Bronchial epithelial cell (primary cell): ENCODE measurements at regions not wholly inside any gene's neighbourhood (a gene's known extent, or its start where the extent isn't known, plus 50 kb on each side); places are given as distances from the start of the nearest gene placed in this dataset.
A peak's percentile ranks its signal among the peaks of the same experiment; 100 is the strongest.

ENCODE experiments used
- DNase-seq: peaks from one replicate; pipeline ENCODE4 v3.0.0-alpha.2; 2010; ENCODE audit warnings: low read depth
- FAIRE-seq: peaks from 2 replicates; lab custom pipeline; 2011; peaks lifted over from hg19 to GRCh38; lab: Jason Lieb, UNC
- H3K27me3 ChIP-seq: 2 replicates; pipeline ENCODE4 v1.5.1; 2011; ENCODE audit warnings: low read length; ENCODE audit not compliant: control insufficient read depth, insufficient read depth
- H3K36me3 ChIP-seq: 2 replicates; pipeline ENCODE4 v1.5.1; 2011; ENCODE audit warnings: low read length; ENCODE audit not compliant: control insufficient read depth, insufficient read depth
- H3K4me3 ChIP-seq: 2 replicates; pipeline ENCODE4 v1.5.1; 2011; ENCODE audit warnings: mild to moderate bottlenecking, low read depth, low read length, control low read depth
- TF ChIP-seq, protein P1 (sequence below): IDR thresholded peaks from 2 replicates; pipeline ENCODE4 v1.5.1; 2011; ENCODE audit warnings: mild to moderate bottlenecking, moderate library complexity, low read length, control low read depth, inconsistent platforms; ENCODE audit not compliant: insufficient read depth, severe bottlenecking

DNA sequence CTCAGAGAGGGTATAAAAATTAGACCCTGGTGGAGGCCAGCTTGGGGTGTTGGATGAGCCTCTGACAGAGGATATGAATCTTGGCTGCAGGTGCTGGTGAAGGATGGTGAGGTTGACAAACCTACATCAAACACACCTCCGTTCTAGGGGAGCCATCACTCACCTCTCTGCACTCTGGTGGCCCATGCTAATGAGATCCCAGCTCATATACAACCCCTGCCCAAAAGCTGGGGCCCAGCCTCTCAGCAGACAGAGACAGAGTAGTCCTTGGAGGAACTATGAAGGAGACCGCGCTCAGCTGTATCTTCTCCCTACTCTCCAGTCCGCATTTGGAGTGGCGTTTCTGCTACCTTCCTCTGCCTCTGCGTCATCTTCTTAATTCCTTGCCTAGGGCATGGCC is 83.1 kb upstream of the SORCS3 start:
- DNase-seq (no peak), FAIRE-seq (peak; percentile 23)
- Histone ChIP-seq H3K4me3 (no peak overlapping the region), H3K27me3 (no peaks in the 10 kb centered on the region), H3K36me3 (no peaks in the 10 kb centered on the region)
- TF ChIP-seq, protein P1, sequence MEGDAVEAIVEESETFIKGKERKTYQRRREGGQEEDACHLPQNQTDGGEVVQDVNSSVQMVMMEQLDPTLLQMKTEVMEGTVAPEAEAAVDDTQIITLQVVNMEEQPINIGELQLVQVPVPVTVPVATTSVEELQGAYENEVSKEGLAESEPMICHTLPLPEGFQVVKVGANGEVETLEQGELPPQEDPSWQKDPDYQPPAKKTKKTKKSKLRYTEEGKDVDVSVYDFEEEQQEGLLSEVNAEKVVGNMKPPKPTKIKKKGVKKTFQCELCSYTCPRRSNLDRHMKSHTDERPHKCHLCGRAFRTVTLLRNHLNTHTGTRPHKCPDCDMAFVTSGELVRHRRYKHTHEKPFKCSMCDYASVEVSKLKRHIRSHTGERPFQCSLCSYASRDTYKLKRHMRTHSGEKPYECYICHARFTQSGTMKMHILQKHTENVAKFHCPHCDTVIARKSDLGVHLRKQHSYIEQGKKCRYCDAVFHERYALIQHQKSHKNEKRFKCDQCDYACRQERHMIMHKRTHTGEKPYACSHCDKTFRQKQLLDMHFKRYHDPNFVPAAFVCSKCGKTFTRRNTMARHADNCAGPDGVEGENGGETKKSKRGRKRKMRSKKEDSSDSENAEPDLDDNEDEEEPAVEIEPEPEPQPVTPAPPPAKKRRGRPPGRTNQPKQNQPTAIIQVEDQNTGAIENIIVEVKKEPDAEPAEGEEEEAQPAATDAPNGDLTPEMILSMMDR, result no peak

DNA sequence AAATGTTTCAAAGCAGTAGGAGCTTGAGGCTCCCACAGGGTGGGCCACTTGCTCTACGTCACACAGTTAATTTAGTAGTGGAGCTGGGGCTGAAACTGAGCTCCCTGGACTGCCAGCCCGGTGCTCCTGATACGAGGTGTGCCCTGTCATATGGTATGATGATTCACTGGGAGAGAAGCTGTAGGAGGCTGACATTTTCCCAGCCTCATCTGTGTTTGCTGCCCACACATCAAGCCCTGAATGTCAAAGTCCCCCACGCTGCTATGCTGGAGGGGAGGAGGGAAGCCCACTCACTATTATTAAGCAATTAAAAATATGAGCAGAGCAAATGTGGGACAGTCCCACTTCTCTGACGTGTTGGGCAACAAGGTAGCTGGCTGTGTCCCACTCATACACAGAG is 81.2 kb upstream of the SORCS3 start:
- DNase-seq (no peak), FAIRE-seq (no peak)
- TF ChIP-seq, protein P1, result no peak
- H3K27me3 ChIP-seq, result no peaks in the 10 kb centered on the region
- H3K36me3 ChIP-seq, result no peaks in the 10 kb centered on the region
- H3K4me3 ChIP-seq, result no peak overlapping the region

DNA sequence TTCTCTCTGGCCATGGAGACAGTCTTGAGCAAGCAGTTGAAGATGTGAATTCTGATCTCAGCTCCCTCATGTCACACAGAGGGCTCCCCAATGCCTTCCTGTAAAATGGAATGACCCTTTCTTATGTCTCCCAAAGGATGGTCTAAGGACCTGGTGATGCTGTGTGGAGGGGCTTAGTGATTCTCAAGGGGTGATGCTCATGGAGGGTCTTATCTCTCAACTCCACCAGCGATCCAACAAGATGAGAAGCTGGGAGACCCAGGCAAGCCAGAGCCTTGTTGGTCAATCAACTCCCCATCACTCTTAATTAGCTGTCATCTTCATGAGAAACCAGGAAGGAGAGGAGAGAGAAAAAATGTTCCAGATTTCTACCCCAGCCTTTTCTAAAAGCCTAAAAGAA is 78.0 kb upstream of the SORCS3 start:
- TF ChIP-seq, protein P1, result no peak
- DNase-seq (no peak), FAIRE-seq (no peak)
- no peaks in the 10 kb centered on the region for H3K36me3 ChIP-seq
- H3K27me3 ChIP-seq, result no peaks in the 10 kb centered on the region
- no peak overlapping the region for H3K4me3 ChIP-seq

DNA sequence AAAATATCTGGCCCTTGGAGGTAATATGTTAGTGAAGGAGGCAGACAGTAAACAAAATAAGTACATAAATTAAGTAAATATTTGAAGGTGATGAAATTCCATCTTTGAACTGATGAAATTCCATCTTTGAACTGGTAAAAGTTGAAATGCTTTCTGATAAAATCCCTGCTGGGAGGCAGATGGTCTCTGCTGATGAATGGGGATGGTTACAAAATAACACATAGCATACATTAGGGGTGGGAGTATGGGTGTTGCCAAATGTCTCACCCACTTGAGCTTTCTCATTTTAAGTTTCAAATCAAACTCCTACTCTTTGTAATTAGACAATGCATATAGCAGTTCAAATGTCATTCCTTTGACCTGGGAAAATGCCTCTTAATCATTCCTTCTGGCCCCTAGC is 77.5 kb upstream of the SORCS3 start:
- DNase-seq (no peak), FAIRE-seq (no peak)
- TF ChIP-seq, protein P1, result no peak
- no peaks in the 10 kb centered on the region for H3K36me3 ChIP-seq
- no peak overlapping the region for H3K4me3 ChIP-seq
- no peaks in the 10 kb centered on the region for H3K27me3 ChIP-seq

DNA sequence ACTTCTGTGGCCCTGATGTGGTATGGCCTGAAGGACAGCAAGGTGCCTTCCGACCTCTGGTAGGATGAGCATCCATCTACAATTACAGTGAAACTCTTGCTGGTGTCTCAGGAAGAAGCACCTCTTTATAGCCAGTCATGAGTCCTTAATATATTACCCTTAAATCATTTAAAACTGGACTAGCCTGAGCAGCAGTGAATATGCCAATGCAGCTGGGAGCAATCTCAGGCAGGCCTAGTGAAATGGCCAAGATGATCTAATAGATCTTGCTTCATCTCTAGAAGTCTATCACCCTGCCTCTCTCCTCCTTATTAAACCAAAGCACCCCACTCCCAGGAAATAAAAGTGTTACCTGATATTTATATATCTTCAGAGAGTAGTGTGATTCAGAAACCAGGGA is 66.7 kb upstream of the SORCS3 start:
- Histone ChIP-seq H3K4me3 (no peak overlapping the region), H3K36me3 (no peaks in the 10 kb centered on the region), H3K27me3 (no peaks in the 10 kb centered on the region)
- TF ChIP-seq, protein P1, result no peak
- FAIRE-seq (no peak), DNase-seq (peak; percentile 12)

DNA sequence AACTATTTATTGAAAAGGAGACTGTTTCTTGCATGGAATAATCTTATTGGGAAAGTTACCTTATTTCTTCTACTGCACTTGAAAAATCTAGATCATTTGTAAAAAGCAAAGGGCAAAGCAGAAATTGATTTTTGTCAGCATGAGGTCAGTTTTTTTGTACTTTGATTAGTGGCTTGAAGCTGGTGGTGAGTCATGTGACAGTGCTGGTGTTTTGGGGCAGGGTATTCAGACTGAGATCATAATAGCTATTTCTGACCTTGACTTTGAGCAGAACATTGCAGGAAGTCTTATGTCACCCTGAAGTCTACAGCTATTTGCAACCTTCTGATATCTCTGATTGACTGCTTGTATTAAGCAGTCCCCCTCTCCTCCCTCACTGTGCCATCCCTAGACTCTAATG is 66.3 kb upstream of the SORCS3 start:
- DNase-seq, result no peak
- H3K36me3 ChIP-seq, result no peaks in the 10 kb centered on the region
- TF ChIP-seq, protein P1, result no peak
- no peaks in the 10 kb centered on the region for H3K27me3 ChIP-seq
- FAIRE-seq, result no peak
- no peak overlapping the region for H3K4me3 ChIP-seq
